Suppressor macrophage treated with lipopolysaccharide for 1 hour (primary cell): ENCODE measurements at regions not wholly inside any gene's neighbourhood (a gene's known extent, or its start where the extent isn't known, plus 50 kb on each side); places are given as distances from the start of the nearest gene placed in this dataset.
A peak's percentile ranks its signal among the peaks of the same experiment; 100 is the strongest.

Source experiments
- DNase-seq, 3 donors: peaks; one replicate each; pipeline ENCODE4 v3.0.0-alpha.2; 2020 to 2022

GRCh38 chr18:7429831-7430230 lies 137.3 kb upstream of the PTPRM start:
- no peak for DNase-seq

- DNase-seq: no peak
Observed at GRCh38 chr18:7436166-7436565, 130.9 kb upstream of the PTPRM start.

GRCh38 chr18:7437870-7438269 lies 129.2 kb upstream of the PTPRM start:
- DNase-seq: no peak

GRCh38 chr18:7438646-7439045 lies 128.5 kb upstream of the PTPRM start:
- DNase-seq: no peak

- no peak for DNase-seq
Observed at GRCh38 chr18:7447318-7448028, 119.6 kb upstream of the PTPRM start.

- DNase-seq: peak; percentile 26 to 64 (median 57)
Observed at GRCh38 chr18:7452331-7452730, 114.8 kb upstream of the PTPRM start.

- no peak for DNase-seq
Observed at GRCh38 chr18:7454429-7454828, 112.7 kb upstream of the PTPRM start.

GRCh38 chr18:7456376-7456775 lies 110.7 kb upstream of the PTPRM start:
- no peak for DNase-seq

GRCh38 chr18:7457262-7457661 lies 109.9 kb upstream of the PTPRM start:
- no peak for DNase-seq

- DNase-seq: no peak
Observed at GRCh38 chr18:7458884-7459283, 108.2 kb upstream of the PTPRM start.

- DNase-seq: no peak
Observed at GRCh38 chr18:7459851-7460770, 107.0 kb upstream of the PTPRM start.

GRCh38 chr18:7464245-7464966 lies 102.7 kb upstream of the PTPRM start:
- DNase-seq: no peak

GRCh38 chr18:7466190-7466589 lies 100.9 kb upstream of the PTPRM start:
- DNase-seq: peak in 2 of 3 donors; percentile 7 to 12

- DNase-seq: no peak
Observed at GRCh38 chr18:7467708-7468466, 99.2 kb upstream of the PTPRM start.

GRCh38 chr18:7470101-7470500 lies 97.0 kb upstream of the PTPRM start:
- DNase-seq: no peak

- DNase-seq: no peak
Observed at GRCh38 chr18:7470503-7470902, 96.6 kb upstream of the PTPRM start.

GRCh38 chr18:7476386-7476785 lies 90.7 kb upstream of the PTPRM start:
- DNase-seq: no peak

- DNase-seq: no peak
Observed at GRCh38 chr18:7479756-7480155, 87.4 kb upstream of the PTPRM start.

- no peak for DNase-seq
Observed at GRCh38 chr18:7480879-7481278, 86.2 kb upstream of the PTPRM start.

GRCh38 chr18:7482342-7482741 lies 84.8 kb upstream of the PTPRM start:
- DNase-seq: peak in 1 of 3 donors; percentile 21

GRCh38 chr18:7485616-7486015 lies 81.5 kb upstream of the PTPRM start:
- no peak for DNase-seq

- DNase-seq: no peak
Observed at GRCh38 chr18:7488571-7488970, 78.5 kb upstream of the PTPRM start.

GRCh38 chr18:7490104-7490503 lies 77.0 kb upstream of the PTPRM start:
- DNase-seq: no peak
